ENCODE measurements at regions not wholly inside any gene's neighbourhood (a gene's known extent, or its start where the extent isn't known, plus 50 kb on each side); places are given as distances from the start of the nearest gene placed in this dataset.

GRCh38 chr17:33686171-33686570 is 393.1 kb upstream of the ASIC2 start:
- H3K4me1 ChIP-seq = no peaks in the 10 kb centered on the region
- H3K9me3 ChIP-seq = no peaks in the 10 kb centered on the region
- ATAC-seq (peak; percentile 61), DNase-seq (no peak)
- no peak overlapping the region for H3K27ac ChIP-seq
- intact Hi-C loops (cut with DNase I) = no loop called here
- TF ChIP-seq CTCF (IDR thresholded peaks at IDR 0.05) = peak; percentile 42
- H3K4me3 ChIP-seq = no peak overlapping the region
- H3K27me3 ChIP-seq = no peaks in the 10 kb centered on the region
- no peaks in the 10 kb centered on the region for H3K36me3 ChIP-seq

- Histone ChIP-seq H3K4me3 (no peak overlapping the region), H3K9me3 (no peaks in the 10 kb centered on the region), H3K27me3 (no peaks in the 10 kb centered on the region), H3K27ac (no peak overlapping the region), H3K36me3 (no peaks in the 10 kb centered on the region), H3K4me1 (no peaks in the 10 kb centered on the region)
- no peak for DNase-seq
- intact Hi-C loops (cut with DNase I) = no loop called here
- no peak for TF ChIP-seq CTCF (IDR thresholded peaks at IDR 0.05)
- ATAC-seq = no peak
Observed at GRCh38 chr17:33687831-33688230, 394.7 kb upstream of the ASIC2 start.

- H3K36me3 ChIP-seq = no peaks in the 10 kb centered on the region
- no peak for TF ChIP-seq CTCF (IDR thresholded peaks at IDR 0.05)
- no peak overlapping the region for H3K4me3 ChIP-seq
- no peaks in the 10 kb centered on the region for H3K27me3 ChIP-seq
- no peaks in the 10 kb centered on the region for H3K9me3 ChIP-seq
- no peak overlapping the region for H3K27ac ChIP-seq
- intact Hi-C loops (cut with DNase I) = no loop called here
- ATAC-seq = no peak
- DNase-seq = no peak
- no peaks in the 10 kb centered on the region for H3K4me1 ChIP-seq
Observed at GRCh38 chr17:33688771-33689170, 395.7 kb upstream of the ASIC2 start.

- no peak overlapping the region for H3K4me3 ChIP-seq
- intact Hi-C loops (cut with DNase I) = no loop called here
- no peaks in the 10 kb centered on the region for H3K9me3 ChIP-seq
- DNase-seq (no peak), ATAC-seq (no peak)
- no peak for TF ChIP-seq CTCF (IDR thresholded peaks at IDR 0.05)
- H3K27me3 ChIP-seq = no peaks in the 10 kb centered on the region
- no peaks in the 10 kb centered on the region for H3K4me1 ChIP-seq
- H3K36me3 ChIP-seq = no peaks in the 10 kb centered on the region
- no peak overlapping the region for H3K27ac ChIP-seq
Observed at GRCh38 chr17:33689725-33690124, 396.6 kb upstream of the ASIC2 start.

GRCh38 chr17:33695431-33695830 is 402.3 kb upstream of the ASIC2 start:
- Histone ChIP-seq H3K36me3 (no peaks in the 10 kb centered on the region), H3K9me3 (no peaks in the 10 kb centered on the region), H3K4me1 (no peaks in the 10 kb centered on the region), H3K27ac (no peak overlapping the region), H3K27me3 (peaks cover 15% of the 10 kb centered on the region), H3K4me3 (no peak overlapping the region)
- ATAC-seq (no peak), DNase-seq (no peak)
- TF ChIP-seq CTCF (IDR thresholded peaks at IDR 0.05) = no peak
- intact Hi-C loops (cut with DNase I) = no loop called here

- ATAC-seq (no peak), DNase-seq (no peak)
- Histone ChIP-seq H3K4me3 (no peak overlapping the region), H3K27me3 (peaks cover 15% of the 10 kb centered on the region), H3K27ac (no peak overlapping the region), H3K9me3 (no peaks in the 10 kb centered on the region), H3K36me3 (no peaks in the 10 kb centered on the region), H3K4me1 (no peaks in the 10 kb centered on the region)
- intact Hi-C loops (cut with DNase I) = no loop called here
- TF ChIP-seq CTCF (IDR thresholded peaks at IDR 0.05) = no peak
Observed at GRCh38 chr17:33696102-33696501, 403.0 kb upstream of the ASIC2 start.

Data from upper lobe of right lung (tissue), 1 donor.